HG02642 (cell line): ENCODE measurements at regions not wholly inside any gene's neighbourhood (a gene's known extent, or its start where the extent isn't known, plus 50 kb on each side); places are given as distances from the start of the nearest gene placed in this dataset.
"Not testable (repeated sequence)": the region's sequence is repeated elsewhere in the genome, so short reads cannot be mapped to it uniquely, and the experiment has no call there.

Experiments used
- ATAC-seq: cut with Tn5 transposase; IDR thresholded peaks from one replicate; pipeline ENCODE4 v1.9.1; 2021; ENCODE audit warnings: mild to moderate bottlenecking; ENCODE audit not compliant: unreplicated experiment, poor library complexity

GRCh38 chr14:23744368-23744767, 108.2 kb downstream of the DHRS2 start:
- ATAC-seq, result not testable (repeated sequence)

- no peak for ATAC-seq
Observed at GRCh38 chr14:23750357-23750756, 114.2 kb downstream of the DHRS2 start.

GRCh38 chr14:23751616-23752015, 115.5 kb downstream of the DHRS2 start:
- no peak for ATAC-seq

GRCh38 chr14:23763394-23763793, 127.2 kb downstream of the DHRS2 start:
- no peak for ATAC-seq

- no peak for ATAC-seq
Observed at GRCh38 chr14:23766737-23767401, 130.7 kb downstream of the DHRS2 start.

- ATAC-seq, result not testable (repeated sequence)
Observed at GRCh38 chr14:23769221-23769728, 133.1 kb downstream of the DHRS2 start.

- ATAC-seq, result no peak
Observed at GRCh38 chr14:23773981-23774380, 137.8 kb downstream of the DHRS2 start.

- no peak for ATAC-seq
Observed at GRCh38 chr14:23776296-23776695, 140.1 kb downstream of the DHRS2 start.

GRCh38 chr14:23785208-23785607, 149.0 kb downstream of the DHRS2 start:
- ATAC-seq, result no peak

- no peak for ATAC-seq
Observed at GRCh38 chr14:23787436-23787835, 151.3 kb downstream of the DHRS2 start.

- no peak for ATAC-seq
Observed at GRCh38 chr14:23789696-23790095, 153.5 kb downstream of the DHRS2 start.

- ATAC-seq, result no peak
Observed at GRCh38 chr14:23793532-23793931, 157.4 kb downstream of the DHRS2 start.

- ATAC-seq, result no peak
Observed at GRCh38 chr14:23800811-23801210, 152.8 kb upstream of the DHRS4 start.

GRCh38 chr14:23801766-23802165, 151.8 kb upstream of the DHRS4 start:
- no peak for ATAC-seq

GRCh38 chr14:23804817-23805216, 148.8 kb upstream of the DHRS4 start:
- ATAC-seq, result no peak

- ATAC-seq, result no peak
Observed at GRCh38 chr14:23805761-23806160, 147.8 kb upstream of the DHRS4 start.

GRCh38 chr14:23814527-23815256, 138.9 kb upstream of the DHRS4 start:
- no peak for ATAC-seq

- no peak for ATAC-seq
Observed at GRCh38 chr14:23816371-23816770, 137.2 kb upstream of the DHRS4 start.

- no peak for ATAC-seq
Observed at GRCh38 chr14:23817164-23817767, 136.3 kb upstream of the DHRS4 start.

GRCh38 chr14:23827100-23827892, 126.3 kb upstream of the DHRS4 start:
- no peak for ATAC-seq

- ATAC-seq, result no peak
Observed at GRCh38 chr14:23828001-23828400, 125.6 kb upstream of the DHRS4 start.
